ENCODE measurements at regions not wholly inside any gene's neighbourhood (a gene's known extent, or its start where the extent isn't known, plus 50 kb on each side); places are given as distances from the start of the nearest gene placed in this dataset.

GRCh38 chr3:164732166-164732565 is 346.1 kb downstream of the SI start:
- TF ChIP-seq ZNF274 (IDR thresholded peaks at IDR 0.05; ENCODE audit: low read length): no peak
- TF ChIP-seq ZNF274 (tag by site-specific recombination; IDR thresholded peaks at IDR 0.05; ENCODE audit: borderline replicate concordance): no peak
- TF ChIP-seq, protein P1, sequence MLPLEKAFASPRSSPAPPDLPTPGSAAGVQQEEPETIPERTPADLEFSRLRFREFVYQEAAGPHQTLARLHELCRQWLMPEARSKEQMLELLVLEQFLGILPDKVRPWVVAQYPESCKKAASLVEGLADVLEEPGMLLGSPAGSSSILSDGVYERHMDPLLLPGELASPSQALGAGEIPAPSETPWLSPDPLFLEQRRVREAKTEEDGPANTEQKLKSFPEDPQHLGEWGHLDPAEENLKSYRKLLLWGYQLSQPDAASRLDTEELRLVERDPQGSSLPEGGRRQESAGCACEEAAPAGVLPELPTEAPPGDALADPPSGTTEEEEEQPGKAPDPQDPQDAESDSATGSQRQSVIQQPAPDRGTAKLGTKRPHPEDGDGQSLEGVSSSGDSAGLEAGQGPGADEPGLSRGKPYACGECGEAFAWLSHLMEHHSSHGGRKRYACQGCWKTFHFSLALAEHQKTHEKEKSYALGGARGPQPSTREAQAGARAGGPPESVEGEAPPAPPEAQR (tag by site-specific recombination; IDR thresholded peaks at IDR 0.05): no peak
- TF ChIP-seq CTCF (tag by site-specific recombination; IDR thresholded peaks at IDR 0.05): no peak
- no peak for TF ChIP-seq BCL11B (tag by site-specific recombination; IDR thresholded peaks at IDR 0.05; ENCODE audit: low read depth)
- TF ChIP-seq REST (tag by site-specific recombination; IDR thresholded peaks at IDR 0.05): no peak
- no peak for TF ChIP-seq ZNF140 (tag by site-specific recombination; IDR thresholded peaks at IDR 0.05)
- TF ChIP-seq, protein P2, sequence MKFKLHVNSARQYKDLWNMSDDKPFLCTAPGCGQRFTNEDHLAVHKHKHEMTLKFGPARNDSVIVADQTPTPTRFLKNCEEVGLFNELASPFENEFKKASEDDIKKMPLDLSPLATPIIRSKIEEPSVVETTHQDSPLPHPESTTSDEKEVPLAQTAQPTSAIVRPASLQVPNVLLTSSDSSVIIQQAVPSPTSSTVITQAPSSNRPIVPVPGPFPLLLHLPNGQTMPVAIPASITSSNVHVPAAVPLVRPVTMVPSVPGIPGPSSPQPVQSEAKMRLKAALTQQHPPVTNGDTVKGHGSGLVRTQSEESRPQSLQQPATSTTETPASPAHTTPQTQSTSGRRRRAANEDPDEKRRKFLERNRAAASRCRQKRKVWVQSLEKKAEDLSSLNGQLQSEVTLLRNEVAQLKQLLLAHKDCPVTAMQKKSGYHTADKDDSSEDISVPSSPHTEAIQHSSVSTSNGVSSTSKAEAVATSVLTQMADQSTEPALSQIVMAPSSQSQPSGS (tag by site-specific recombination; IDR thresholded peaks at IDR 0.05; ENCODE audit: low read depth): no peak
- TF ChIP-seq, protein P3, sequence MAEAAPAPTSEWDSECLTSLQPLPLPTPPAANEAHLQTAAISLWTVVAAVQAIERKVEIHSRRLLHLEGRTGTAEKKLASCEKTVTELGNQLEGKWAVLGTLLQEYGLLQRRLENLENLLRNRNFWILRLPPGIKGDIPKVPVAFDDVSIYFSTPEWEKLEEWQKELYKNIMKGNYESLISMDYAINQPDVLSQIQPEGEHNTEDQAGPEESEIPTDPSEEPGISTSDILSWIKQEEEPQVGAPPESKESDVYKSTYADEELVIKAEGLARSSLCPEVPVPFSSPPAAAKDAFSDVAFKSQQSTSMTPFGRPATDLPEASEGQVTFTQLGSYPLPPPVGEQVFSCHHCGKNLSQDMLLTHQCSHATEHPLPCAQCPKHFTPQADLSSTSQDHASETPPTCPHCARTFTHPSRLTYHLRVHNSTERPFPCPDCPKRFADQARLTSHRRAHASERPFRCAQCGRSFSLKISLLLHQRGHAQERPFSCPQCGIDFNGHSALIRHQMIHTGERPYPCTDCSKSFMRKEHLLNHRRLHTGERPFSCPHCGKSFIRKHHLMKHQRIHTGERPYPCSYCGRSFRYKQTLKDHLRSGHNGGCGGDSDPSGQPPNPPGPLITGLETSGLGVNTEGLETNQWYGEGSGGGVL (tag by site-specific recombination; IDR thresholded peaks at IDR 0.05): no peak

Measured in HEK293 (cell line).